ENCODE measurements at regions not wholly inside any gene's neighbourhood (a gene's known extent, or its start where the extent isn't known, plus 50 kb on each side); places are given as distances from the start of the nearest gene placed in this dataset.

- intact Hi-C loops (cut with DNase I; ENCODE audit: low total_unique reads) = no loop called here
- Histone ChIP-seq H3K27ac (no peak overlapping the region), H3K4me3 (no peak overlapping the region), H3K27me3 (no peaks in the 10 kb centered on the region), H3K36me3 (no peaks in the 10 kb centered on the region), H3K4me1 (no peaks in the 10 kb centered on the region), H3K9me3 (no peaks in the 10 kb centered on the region)
- in situ Hi-C loops (cut with MboI; ENCODE audit: low pct_ligation_motif_present in 1 of 4, low pct_unique_long_range_greater_than_20kb in 1 of 4, low sequenced_read_pairs in 3 of 4) = no loop called here
- 69 to 89% methylated on average over 3 of the region's 3 CpGs for WGBS, 2 donors (ENCODE audit: low coverage in 1 of 2)
- no peak for TF ChIP-seq EP300 (IDR thresholded peaks at IDR 0.05; ENCODE audit: low read depth)
- no peak for TF ChIP-seq POLR2A (IDR thresholded peaks at IDR 0.05)
- no peak for TF ChIP-seq POLR2AphosphoS5 (IDR thresholded peaks at IDR 0.05)
- TF ChIP-seq CTCF (IDR thresholded peaks at IDR 0.05) = no peak
- DNase-seq = no peak
Observed at GRCh38 chr4:10925996-10926395, 241.4 kb upstream of the CLNK start.

DNA sequence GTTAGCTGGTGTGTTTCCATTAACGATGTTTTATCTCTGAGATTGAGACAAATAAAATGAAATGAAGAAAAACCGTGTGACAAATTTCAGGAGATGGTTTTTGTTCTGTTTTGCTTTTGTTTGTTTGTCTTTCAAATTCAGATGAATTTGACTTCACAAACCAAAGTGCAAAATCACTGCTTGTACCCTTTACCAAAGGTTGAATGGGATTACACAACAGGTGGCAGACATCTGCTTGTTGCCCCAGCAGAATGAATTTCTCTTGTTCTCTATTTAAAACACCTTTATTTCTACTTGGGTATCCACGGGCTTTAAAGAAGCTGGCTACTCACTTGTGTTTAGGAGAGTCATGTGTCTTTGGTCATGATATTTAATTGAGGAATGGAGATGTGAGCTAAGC is 239.7 kb upstream of the CLNK start:
- intact Hi-C loops (cut with DNase I; ENCODE audit: low total_unique reads) (no loop called here), in situ Hi-C loops (cut with MboI; ENCODE audit: low pct_ligation_motif_present in 1 of 4, low pct_unique_long_range_greater_than_20kb in 1 of 4, low sequenced_read_pairs in 3 of 4) (no loop called here)
- H3K27ac ChIP-seq = no peak overlapping the region
- no peaks in the 10 kb centered on the region for H3K27me3 ChIP-seq
- WGBS, 2 donors (ENCODE audit: low coverage in 1 of 2) = 72 to 78% methylated on average over 2 to 3 of the region's 3 CpGs
- no peak for TF ChIP-seq CTCF (IDR thresholded peaks at IDR 0.05)
- DNase-seq = no peak
- no peaks in the 10 kb centered on the region for H3K36me3 ChIP-seq
- H3K4me1 ChIP-seq = no peaks in the 10 kb centered on the region
- no peaks in the 10 kb centered on the region for H3K9me3 ChIP-seq
- no peak overlapping the region for H3K4me3 ChIP-seq

DNA sequence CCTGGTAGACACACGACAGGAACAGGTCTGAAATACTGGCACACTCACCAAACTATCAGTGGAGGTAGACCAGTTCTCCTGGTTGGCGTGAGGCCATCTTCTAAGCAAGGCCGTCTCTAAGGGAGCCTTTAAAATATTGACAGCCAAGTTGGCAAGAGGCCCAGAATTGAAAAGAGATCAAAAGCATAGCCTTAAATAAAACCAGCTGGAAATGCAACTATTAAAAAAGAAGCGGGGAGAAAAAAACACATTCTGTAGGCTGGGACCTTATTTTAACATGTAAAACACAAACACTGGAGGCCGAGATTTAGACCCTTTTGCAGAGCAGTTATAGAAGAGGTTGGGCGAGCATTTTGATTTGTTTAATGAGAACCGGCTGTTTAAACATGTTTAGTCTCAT is 233.0 kb upstream of the CLNK start:
- WGBS, 2 donors (ENCODE audit: low coverage in 1 of 2) = 17 to 26% methylated on average over 7 of the region's 7 CpGs
- intact Hi-C loops (cut with DNase I; ENCODE audit: low total_unique reads) = no loop called here
- DNase-seq = no peak
- Histone ChIP-seq H3K27ac (no peak overlapping the region), H3K27me3 (no peaks in the 10 kb centered on the region), H3K4me1 (peaks cover 0 to 8% (median 0%) of the 10 kb centered on the region in 4 donors), H3K9me3 (no peaks in the 10 kb centered on the region), H3K36me3 (no peaks in the 10 kb centered on the region), H3K4me3 (no peak overlapping the region)
- in situ Hi-C loops (cut with MboI; ENCODE audit: low pct_ligation_motif_present in 1 of 4, low pct_unique_long_range_greater_than_20kb in 1 of 4, low sequenced_read_pairs in 3 of 4) = no loop called here
- TF ChIP-seq POLR2A (IDR thresholded peaks at IDR 0.05) (no peak), EP300 (IDR thresholded peaks at IDR 0.05; ENCODE audit: low read depth) (no peak), POLR2AphosphoS5 (IDR thresholded peaks at IDR 0.05) (no peak), CTCF (IDR thresholded peaks at IDR 0.05) (no peak)

DNA sequence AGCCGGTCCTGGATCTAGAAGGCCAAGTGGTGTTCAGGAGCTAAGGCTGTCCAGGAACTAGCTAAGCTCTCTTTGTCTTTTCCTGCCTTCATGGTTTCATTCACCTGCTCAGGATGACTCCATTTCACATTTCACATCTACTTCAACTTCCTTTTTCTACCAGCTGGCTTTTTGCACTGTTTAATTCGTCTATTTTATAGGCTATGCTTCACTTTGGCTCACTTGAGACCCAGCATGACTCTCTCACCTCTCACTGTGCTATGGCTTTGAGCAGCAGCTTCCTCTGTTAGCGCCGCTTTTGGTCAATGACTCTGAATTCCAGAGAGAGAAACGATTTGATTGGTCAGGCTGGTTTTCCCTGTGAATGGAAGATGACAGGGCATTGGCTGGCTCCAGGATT is 213.5 kb upstream of the CLNK start:
- Histone ChIP-seq H3K27me3 (no peaks in the 10 kb centered on the region), H3K9me3 (no peaks in the 10 kb centered on the region), H3K4me1 (no peaks in the 10 kb centered on the region), H3K27ac (no peak overlapping the region), H3K36me3 (no peaks in the 10 kb centered on the region), H3K4me3 (no peak overlapping the region)
- DNase-seq = no peak
- in situ Hi-C loops (cut with MboI; ENCODE audit: low pct_ligation_motif_present in 1 of 4, low pct_unique_long_range_greater_than_20kb in 1 of 4, low sequenced_read_pairs in 3 of 4) = no loop called here
- intact Hi-C loops (cut with DNase I; ENCODE audit: low total_unique reads) = no loop called here
- TF ChIP-seq EP300 (IDR thresholded peaks at IDR 0.05; ENCODE audit: low read depth) (no peak), CTCF (IDR thresholded peaks at IDR 0.05) (no peak), POLR2AphosphoS5 (IDR thresholded peaks at IDR 0.05) (no peak), POLR2A (IDR thresholded peaks at IDR 0.05) (no peak)
- WGBS, 2 donors (ENCODE audit: low coverage in 1 of 2) = 76 to 98% methylated on average over 5 of the region's 5 CpGs
